Hindlimb muscle (tissue), 1 donor: ENCODE measurements at regions not wholly inside any gene's neighbourhood (a gene's known extent, or its start where the extent isn't known, plus 50 kb on each side); places are given as distances from the start of the nearest gene placed in this dataset.
"Not testable (repeated sequence)": the region's sequence is repeated elsewhere in the genome, so short reads cannot be mapped to it uniquely, and the experiment has no call there.

Source experiments
- DNase-seq: peaks from one replicate; pipeline ENCODE4 v3.0.0-alpha.2; 2013

DNA sequence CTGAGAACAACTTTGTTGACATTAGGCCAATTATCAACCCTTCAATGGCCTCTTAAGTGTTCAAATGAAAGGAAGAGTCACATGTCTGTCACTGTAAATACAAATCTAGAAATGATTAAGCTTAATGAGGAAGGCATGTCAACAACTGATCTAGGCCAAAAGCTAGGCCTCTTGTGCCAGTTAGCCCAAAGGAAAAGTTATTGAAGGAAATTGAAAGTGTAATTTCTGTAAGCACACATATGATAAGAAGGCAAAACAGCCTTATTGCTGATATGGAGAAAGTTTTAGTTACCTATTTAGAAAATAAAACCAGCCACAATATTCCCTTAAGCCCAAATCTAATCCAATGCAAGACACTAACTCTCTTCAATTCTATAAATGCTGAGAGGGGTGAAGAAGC lies 604.7 kb downstream of the SLITRK6 start:
- no peak for DNase-seq

DNA sequence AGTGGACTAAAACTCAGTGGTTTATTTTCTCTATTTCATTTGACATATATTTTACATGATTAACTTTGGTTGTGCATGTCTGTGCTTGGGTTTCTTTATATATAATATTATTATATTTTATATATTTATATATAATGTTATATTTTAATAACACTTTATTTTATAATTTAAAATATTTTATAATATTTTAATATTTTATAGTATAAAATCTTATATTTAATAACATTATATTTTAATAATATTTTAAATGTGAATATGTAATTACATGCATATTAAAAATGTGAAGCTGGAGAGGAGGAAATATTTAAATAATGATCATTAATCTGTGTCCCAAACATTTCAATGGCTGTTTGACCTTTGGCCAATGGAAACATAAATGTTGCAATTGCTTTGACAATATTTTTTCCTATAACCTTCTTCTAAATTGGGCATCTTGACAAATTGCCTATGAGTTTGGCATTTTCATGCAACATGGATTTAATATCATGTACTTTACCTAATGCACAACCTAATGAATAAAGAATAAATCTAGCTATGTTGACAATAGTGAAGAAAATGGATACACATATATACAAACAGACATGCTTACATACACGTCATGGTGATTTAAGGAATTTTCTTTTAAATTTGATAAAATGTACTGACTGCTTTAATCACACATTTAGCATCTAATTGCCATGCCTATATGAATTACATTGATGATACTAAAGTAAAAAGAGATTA lies 607.1 kb downstream of the SLITRK6 start:
- DNase-seq: no peak

DNA sequence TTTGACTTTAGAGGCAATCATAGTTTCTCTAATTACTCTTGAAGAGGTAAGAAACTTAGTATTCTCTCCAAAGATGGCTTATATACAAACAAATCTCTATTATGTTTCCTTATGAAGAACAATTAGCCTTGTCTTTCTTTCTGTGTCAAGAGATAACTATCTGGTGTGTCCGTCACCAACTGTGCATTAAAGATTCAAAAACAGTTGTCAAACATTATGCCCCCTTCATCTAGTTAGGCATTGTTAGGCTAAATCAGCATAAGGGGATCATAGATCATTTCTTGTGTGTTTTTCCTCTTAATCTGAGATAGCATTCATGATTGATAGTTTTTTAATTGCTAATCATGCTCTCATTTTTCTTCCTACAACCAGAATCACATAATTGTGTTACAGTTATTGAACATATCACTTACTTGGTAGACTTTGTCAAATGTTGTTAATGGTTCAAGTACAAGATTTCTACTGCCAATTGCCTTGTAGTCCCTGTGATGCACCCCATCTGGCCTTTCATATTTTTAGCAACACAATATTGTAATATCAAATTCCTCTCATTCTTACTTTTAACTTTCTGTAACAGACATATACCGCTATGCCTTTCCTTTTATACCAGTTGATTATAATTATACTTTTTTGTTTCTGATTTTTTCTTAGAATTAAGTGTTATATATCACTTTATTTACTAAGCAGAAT lies 612.7 kb downstream of the SLITRK6 start:
- no peak for DNase-seq

DNA sequence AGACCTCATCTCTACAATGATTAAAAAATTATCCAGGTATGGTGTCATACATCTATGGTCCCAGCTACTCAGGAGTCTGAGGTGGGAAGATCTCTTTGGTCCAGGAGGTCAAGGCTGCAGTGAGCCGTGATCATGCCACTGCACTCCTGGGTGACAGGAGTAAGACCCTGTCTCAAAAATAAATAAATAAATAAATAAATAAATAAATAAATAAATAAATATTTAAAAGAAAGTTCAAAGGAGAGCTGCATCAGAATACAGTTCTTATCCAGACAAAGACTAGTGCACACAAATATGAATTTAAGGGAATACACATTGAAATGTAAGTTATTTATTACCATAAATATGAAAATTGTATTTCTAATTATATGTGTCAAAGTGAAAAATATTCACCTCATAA lies 624.9 kb downstream of the SLITRK6 start:
- DNase-seq: no peak

DNA sequence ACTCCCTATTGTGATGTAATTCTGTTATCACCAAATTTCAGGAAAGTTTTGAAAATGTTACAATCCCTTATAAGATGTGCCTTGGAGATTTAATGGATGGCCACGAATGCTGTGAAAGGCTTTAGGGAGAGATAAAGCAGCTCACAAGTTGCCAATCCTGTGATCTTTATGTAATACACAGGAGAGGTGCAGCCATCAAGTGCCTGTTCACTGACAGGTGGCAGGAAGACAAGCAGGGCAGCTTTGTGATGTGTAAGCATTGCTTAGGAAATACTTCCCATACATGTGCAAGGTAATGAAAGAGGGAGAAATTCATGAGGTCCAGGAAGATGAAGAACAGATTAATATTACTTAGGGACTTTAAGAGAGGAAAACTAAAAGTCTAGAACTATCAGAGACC lies 628.8 kb downstream of the SLITRK6 start:
- DNase-seq: no peak

DNA sequence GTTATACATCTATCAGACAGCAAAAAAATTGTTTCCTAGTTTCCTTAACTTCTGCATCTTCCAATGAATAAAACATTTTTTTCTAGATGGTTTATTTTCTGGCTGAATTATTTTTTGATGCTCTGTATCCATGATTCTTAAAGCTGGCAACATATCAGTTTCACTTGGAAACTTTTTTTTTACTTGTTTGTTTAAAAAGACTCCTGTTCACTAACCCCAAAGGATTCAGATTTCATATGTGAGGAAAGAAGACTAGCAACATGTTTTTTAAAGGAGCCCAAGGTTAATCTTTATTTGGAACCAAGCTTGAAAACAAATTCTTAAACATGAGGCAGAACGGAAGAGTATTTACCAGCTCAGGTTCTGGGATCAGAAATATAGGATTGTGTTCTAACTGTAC lies 632.3 kb downstream of the SLITRK6 start:
- DNase-seq: no peak

DNA sequence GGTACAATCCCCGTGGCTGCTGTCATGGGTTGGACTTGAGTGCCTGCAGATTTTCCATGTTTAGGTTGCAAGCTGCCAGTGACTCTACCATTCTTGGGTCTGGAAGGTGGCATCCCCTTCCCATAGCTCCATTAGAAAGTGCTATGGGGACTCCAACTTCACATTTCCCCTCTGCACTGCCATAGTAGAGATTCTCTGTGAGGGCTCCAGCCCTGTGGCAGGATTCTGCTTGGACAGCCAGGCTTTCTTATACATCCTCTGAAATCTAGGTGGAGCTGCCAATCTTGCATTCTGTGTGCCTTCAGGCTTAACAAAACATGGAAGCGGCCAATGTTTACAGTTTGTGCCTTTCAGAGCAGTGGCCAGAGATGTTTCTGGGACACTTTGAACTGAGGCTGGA lies 636.2 kb downstream of the SLITRK6 start:
- DNase-seq: no peak

DNA sequence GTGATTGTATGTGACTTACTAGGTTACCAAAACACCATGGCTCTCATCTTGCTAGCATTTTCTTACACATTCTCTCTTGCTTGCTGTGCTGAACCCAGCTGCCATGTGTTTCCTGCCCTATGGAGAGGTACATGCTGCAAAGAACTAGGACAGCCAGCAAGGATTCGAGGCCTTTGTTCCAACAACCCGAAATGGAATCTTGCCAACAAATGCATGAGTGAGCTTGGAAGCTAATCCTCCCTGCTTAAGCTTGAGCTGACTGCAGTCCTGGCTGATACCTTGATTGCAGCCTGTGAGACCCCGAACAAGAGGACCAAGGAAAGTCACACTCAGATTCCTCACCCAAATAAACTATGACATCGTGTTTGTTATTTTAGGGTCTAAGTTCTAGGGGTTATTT lies 651.2 kb downstream of the SLITRK6 start:
- DNase-seq: no peak

DNA sequence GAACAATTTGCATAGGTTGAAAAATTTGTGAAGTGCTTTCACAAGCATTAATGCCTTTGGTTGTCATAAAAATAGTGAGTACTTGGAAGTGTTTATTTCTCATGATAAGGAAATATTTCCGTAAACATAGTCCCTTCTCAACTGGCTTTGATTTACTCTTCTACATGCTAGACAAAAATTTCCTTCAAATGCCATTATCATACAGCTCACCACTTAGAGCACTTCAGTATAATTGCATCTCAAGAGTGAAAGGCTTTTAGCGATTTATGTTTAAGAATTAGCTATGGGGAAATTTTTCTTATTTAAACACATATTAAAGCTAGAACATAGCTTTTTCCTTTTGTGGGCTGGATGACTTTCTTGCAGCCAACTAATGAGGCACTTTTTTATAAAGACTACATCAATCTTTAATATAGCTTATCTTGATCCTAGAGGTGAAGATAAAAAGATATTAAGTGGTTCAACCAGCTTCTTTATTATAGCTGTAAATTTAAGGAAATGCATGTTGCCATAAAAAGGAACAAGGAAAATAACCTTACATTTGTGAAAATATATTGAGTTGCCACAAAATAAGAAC lies 656.8 kb downstream of the SLITRK6 start:
- DNase-seq: no peak

DNA sequence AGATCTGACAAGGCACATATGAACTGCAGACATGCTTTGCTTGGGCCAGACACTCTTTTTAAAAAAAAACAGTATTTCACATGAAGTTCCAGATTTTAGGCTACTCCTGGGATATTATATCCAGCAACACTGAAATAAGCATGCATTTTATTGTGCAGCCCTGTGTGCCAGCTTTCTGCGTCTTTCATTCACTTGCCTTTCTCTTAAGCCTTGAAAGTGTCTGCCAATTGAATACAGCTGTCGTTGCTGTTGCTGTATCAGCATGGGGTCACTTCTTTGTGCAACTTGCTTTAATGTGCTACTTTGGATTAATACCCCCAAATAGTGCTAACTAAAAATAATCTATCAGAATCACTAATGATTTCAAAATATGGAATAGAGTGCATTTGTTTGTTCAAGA lies 657.8 kb downstream of the SLITRK6 start:
- DNase-seq: no peak

DNA sequence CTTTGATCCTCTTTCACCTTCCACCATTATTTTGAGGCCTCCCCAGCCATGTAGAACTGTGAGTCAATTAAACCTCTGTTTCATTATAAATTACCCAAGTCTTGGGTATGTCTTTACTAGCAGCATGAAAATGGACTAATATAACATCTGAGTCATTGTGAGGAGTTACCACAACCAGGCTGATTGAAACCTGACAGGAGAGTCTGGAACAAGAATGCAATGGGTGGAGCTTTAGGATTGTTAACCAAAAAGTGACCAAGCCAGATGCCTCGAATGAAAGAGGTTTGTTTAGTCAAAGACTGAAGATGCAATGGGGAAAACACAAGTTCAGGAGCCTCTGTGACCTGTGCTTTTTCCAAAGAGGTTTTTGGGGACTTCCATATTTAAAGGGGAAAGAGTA lies 659.0 kb downstream of the SLITRK6 start:
- DNase-seq: no peak

DNA sequence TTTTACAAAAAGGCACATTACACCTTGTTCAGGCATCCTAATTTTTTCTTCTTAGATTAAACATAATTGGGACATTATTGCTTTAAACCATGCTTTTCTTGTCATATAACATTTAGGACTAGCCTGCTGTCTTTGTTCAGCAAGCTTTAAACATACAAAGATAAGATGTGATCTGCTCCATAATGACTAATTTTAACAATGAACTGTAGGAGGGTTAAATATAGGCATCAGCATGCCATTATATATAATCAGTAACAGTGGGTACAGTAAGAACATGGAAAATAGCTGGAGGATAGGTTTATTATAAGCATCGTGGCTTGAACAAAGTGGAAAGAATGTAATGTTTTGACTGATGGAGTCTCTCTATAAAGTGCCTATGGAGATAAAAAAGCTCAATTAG lies 661.7 kb downstream of the SLITRK6 start:
- DNase-seq: no peak

DNA sequence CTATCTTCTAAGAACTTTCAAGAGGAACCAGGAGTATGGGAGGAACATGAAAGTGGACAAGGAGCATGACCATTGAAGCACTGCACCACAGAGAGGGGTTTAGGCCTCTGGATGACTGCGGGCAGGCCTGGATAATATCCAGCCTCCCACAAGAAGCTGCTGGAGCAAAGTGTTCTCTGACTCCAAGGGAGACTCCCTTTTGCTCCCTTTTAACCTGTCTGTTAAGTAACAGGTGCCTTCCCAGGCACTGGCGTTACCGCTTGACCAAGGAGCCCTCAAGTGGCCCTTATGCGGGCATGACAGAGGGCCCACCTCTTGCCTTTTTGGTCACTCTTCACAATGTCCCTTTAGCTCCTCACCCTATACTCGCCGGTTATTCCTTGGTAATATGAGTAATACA lies 666.2 kb downstream of the SLITRK6 start:
- DNase-seq: no peak

DNA sequence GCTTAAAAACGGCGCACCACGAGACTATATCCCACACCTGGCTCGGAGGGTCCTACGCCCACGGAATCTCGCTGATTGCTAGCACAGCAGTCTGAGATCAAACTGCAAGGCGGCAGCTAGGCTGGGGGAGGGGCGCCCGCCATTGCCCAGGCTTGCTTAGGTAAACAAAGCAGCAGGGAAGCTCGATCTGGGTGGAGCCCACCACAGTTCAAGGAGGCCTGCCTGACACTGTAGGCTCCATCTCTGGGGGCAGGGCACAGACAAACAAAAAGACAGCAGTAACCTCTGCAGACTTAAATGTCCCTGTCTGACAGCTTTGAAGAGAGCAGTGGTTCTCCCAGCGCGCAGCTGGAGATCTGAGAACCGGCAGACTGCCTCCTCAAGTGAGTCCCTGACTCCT lies 675.7 kb downstream of the SLITRK6 start:
- not testable (repeated sequence) for DNase-seq

DNA sequence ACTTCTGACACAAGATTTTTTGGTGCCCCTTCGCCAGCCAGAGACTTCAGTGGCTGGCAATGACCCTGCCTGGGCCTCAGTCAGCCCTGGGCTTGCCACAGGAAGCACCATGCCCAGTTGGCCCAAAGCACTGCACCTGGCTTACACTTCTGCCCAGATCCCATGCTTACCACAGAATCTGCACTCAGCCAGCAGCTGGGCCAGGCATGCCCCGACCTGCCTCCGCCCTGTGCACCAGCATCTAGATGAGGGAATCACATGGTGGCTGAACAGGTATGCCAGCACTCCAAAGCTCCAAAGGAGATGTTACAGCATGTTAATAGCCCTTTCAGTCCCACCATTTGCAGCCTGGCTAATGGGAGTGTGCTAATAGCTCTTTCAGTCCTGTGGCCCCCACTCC lies 690.9 kb downstream of the SLITRK6 start:
- no peak for DNase-seq

DNA sequence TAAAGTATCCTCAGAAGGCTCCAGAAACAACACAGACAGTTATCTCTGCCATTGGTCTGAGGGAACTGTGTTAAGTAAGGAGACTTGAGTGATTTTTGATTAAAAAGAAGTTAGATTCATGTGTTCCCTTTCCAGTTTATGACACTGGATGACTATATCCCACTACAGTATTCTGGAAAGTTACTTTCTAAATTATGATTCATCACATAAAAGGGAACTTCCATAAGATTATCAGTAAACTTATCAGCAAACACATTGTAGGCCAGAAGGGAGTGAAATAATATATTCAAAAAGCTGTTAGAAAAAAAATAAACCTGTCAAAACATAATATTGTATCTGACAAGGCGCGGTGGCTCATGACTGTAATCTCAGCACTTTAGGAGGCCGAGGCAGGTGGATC lies 700.0 kb downstream of the SLITRK6 start:
- DNase-seq: no peak

DNA sequence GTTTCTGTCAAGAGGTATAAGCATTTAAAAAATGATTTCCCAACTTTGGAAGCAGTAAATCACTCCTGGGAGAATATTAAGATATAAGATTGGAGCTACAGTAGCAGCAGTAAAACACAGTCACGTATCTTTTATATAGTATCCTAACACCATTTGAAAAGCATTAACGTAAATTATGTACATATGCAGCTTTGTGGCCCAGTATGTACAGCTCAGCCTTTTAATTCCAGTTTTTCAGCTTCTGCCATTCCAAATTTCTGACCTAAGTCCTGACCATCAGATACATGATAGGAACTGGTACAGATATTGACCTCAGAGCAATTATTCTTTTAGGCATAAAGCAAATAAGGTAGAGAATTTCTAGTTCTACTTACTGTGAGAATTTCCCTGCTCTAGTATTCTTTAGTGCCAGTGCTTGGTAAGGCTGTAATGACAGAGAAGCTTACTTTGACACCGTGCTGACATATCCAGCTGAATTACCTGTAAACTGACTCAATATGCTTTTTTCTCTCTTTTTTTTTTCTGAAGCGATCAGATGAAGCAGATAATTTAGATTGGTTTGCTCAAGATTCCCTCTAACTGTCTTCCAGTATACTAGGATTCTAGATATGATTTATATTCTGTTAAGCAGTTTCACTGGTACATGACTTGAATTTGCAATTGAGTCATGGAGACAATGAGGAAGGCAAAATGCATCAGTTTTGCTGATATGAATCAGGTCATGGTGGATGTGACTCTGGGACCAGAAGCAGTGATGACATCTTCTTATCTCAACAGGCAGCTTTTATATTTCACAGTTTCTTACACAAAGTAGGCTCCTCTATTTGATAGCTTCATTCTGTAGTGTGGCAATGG lies 703.6 kb downstream of the SLITRK6 start:
- no peak for DNase-seq

DNA sequence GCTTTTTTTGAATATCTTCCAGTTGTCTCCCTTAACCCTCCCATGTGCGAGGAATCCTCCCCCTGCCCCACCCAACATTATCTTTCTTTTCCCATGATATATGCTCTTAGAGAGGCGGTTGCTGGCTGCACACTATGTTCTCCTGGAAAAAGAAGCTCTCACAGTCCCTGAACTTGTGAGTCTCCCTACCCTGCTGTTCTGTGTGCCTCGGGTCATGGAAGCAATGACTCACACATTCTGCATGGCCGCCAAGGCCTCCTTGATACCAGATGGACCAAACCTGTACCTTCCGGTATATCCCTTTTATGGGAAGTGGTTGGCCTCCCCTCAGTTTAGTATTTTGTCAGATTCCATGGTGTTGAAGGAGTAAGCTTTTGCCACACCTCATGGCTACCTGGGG lies 705.4 kb downstream of the SLITRK6 start:
- no peak for DNase-seq

DNA sequence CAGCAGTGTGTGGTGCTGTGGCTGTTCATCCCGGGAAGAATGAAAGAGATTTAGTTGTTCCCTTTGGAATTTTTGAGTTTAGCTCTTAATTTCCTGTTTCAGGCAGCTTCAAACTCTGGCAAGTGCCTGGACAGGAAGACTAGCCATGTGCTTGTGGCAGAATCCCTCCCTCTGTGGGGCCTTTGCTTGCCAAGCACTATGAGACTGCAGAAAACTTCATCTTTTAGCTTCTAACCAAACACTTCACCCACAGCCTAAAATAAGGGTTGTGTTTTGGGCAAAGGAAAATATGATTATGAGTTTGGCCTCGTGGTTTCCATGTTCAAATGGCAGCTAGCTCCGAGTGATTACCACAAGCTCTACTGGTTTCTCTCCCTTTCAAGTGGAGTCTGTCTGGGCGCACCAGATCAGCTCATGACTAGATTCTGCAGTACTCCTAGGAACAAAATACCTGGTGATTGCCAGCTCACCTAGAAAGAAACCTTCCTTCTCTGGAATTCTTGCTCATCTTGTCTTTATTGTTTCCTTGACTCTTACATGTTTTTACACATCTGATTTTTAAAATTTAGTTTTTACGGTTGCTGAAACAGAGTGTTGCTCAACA lies 707.5 kb downstream of the SLITRK6 start:
- no peak for DNase-seq

DNA sequence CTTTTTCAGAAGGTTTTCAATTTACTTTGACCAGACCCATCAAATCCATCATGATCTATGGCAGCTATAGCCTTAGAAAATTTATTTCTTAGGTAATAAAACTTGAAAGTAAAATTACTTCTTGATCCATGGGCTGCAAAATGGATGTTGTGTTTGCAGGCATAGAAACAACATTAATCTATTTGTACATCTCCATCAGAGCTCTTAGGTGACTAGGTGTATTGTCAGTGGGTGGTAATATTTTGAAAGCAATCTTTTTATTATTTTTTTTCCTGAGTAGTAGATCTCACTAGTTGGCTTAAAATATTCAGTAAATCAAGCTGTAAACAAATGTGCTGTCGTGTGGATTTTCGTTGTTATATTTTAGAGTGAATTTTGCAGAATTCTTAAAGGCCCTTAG lies 710.0 kb downstream of the SLITRK6 start:
- no peak for DNase-seq

DNA sequence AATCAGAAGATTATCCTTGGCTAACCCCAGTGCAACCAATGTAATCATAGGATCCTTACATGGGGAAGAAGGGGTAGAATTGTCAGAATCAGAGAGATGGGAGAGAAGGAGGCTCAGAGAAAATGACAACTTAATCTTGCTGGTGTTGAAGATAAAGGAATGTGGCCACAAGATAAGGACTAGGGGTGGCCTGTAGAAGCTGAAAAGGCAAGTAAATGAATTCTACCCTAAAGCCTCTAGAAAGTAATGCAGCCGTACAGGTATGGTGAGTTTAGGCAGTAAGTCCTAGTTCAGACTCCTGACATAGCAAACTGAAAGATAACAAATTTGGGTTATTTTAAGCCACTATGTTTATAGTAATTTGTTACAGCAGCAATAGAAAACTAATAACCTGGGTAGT lies 718.5 kb downstream of the SLITRK6 start:
- no peak for DNase-seq

DNA sequence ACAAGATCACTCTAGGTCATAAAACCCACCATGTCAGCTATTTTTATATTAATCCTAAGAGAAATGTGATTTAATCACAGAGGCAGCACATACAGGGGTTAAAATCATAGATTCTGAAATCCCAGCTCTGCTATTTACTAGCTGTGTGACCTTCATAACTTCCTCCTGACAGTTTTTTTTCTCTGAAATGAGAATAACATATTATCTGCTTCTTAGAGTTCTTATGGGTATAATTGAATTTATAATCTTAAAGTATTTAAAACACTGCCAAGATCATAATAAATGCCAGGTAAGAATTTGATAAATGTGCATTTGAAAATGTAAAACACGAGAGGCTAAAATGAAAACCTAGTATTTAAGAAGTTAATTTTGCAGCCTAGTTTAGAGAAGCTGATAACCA lies 722.9 kb downstream of the SLITRK6 start:
- DNase-seq: no peak
